ENCODE measurements at regions not wholly inside any gene's neighbourhood (a gene's known extent, or its start where the extent isn't known, plus 50 kb on each side); places are given as distances from the start of the nearest gene placed in this dataset.

DNA sequence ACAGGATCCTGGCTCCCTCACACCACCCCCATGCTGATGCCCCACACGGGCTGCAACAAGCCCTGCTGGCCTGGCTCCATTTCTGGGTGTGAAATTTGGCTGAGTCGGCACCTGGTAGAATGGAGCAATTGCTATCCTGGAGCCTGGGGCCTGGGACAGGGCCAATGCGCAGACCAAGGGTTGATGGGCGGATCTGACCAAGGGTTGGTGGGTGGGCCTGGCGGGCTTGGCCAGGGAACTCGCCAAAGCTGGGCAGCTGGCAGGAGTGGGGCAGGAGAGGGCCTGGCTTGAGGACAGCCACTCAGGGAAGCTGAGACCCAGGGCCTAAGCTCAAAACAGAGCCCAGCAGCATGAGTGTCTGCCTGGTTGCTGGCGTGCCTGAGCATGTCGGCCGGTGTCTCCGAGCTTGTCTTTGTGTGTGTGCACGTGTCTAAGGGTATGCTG, 70.9 kb upstream of the POU3F1 start:
- Histone ChIP-seq H3K27ac (no peak overlapping the region), H3K9me3 (no peaks in the 10 kb centered on the region), H3K36me3 (no peaks in the 10 kb centered on the region), H3K4me3 (no peak overlapping the region), H3K27me3 (ENCODE audit: low read depth) (no peaks in the 10 kb centered on the region), H3K4me1 (no peaks in the 10 kb centered on the region)
- ATAC-seq (no peak), DNase-seq (no peak)
- TF ChIP-seq, protein P1, sequence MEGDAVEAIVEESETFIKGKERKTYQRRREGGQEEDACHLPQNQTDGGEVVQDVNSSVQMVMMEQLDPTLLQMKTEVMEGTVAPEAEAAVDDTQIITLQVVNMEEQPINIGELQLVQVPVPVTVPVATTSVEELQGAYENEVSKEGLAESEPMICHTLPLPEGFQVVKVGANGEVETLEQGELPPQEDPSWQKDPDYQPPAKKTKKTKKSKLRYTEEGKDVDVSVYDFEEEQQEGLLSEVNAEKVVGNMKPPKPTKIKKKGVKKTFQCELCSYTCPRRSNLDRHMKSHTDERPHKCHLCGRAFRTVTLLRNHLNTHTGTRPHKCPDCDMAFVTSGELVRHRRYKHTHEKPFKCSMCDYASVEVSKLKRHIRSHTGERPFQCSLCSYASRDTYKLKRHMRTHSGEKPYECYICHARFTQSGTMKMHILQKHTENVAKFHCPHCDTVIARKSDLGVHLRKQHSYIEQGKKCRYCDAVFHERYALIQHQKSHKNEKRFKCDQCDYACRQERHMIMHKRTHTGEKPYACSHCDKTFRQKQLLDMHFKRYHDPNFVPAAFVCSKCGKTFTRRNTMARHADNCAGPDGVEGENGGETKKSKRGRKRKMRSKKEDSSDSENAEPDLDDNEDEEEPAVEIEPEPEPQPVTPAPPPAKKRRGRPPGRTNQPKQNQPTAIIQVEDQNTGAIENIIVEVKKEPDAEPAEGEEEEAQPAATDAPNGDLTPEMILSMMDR (IDR thresholded peaks at IDR 0.05) = no peak
- intact Hi-C loops (cut with DNase I) = no loop called here

GRCh38 chr1:38115682-38116202, 69.1 kb upstream of the POU3F1 start:
- H3K36me3 ChIP-seq = no peaks in the 10 kb centered on the region
- DNase-seq (no peak), ATAC-seq (no peak)
- no peaks in the 10 kb centered on the region for H3K27me3 ChIP-seq (ENCODE audit: low read depth)
- no peak overlapping the region for H3K4me3 ChIP-seq
- H3K4me1 ChIP-seq = no peaks in the 10 kb centered on the region
- TF ChIP-seq, protein P1 (IDR thresholded peaks at IDR 0.05) = no peak
- intact Hi-C loops (cut with DNase I) = no loop called here
- H3K9me3 ChIP-seq = no peaks in the 10 kb centered on the region
- no peak overlapping the region for H3K27ac ChIP-seq

DNA sequence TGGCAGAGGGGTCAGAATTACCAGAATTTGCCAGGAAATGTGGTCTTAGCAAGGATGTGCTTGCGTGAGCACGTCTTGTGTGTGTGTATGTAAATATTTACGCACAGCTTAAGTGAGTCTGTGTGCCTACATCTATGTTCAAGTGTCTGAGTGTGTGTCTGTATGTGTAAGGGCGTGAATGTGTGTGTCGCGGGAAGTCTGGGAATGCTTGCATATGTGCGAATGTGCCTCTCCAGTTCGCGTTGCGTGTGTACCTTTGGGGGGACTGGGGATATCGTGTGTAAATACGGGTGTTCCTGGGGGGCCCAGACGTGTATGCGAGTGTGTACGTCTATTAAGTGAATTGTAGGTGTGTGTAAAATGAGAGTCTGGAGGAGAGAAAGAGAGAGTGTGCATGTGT, 68.6 kb upstream of the POU3F1 start:
- Histone ChIP-seq H3K4me1 (no peaks in the 10 kb centered on the region), H3K9me3 (no peaks in the 10 kb centered on the region), H3K27me3 (ENCODE audit: low read depth) (no peaks in the 10 kb centered on the region), H3K27ac (no peak overlapping the region), H3K4me3 (no peak overlapping the region), H3K36me3 (no peaks in the 10 kb centered on the region)
- TF ChIP-seq, protein P1 (IDR thresholded peaks at IDR 0.05) = no peak
- DNase-seq (no peak), ATAC-seq (no peak)
- intact Hi-C loops (cut with DNase I) = no loop called here

DNA sequence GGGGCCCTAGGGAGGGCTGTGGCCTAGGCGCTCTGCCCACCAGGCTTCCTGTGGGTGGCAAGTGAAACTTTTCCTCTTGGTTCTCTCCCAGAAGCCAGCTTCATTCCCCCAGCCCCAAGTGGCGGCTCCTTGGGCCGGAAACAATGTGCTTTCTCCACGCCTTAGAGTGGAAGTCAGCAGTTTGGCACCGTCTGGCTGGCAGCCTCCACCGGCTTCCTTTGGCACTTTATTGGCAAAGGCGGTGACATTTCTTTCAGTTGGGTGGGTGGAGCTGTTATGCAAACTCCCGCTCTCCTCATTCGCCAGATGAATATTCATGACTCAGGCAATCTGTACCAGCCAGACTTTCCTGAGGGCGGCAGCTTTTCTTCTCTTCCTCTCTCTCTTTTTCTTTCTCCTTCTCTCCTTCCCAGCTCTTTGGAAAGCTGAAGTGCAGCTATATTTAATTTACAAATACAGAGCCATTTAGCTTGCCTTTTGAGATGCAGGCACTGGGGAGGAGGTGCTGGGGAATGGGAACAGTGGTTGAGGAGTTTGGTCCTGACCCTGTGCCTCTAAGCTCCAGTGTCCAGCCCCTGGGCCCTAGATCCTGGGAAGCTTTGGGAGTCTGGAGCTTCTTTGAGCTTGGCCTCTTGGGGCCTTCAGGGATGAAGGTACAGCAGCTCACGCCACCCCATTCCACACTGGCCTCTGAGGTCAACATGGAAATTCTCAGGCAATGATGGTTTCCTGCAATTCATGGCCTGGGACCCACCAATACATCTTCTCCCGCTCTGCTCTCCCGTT, 67.8 kb upstream of the POU3F1 start:
- ATAC-seq (no peak), DNase-seq (no peak)

GRCh38 chr1:38113159-38113666, 66.6 kb upstream of the POU3F1 start:
- ATAC-seq (no peak), DNase-seq (no peak)
- intact Hi-C loops (cut with DNase I) = no loop called here
- TF ChIP-seq, protein P1 (IDR thresholded peaks at IDR 0.05) = no peak
- Histone ChIP-seq H3K4me1 (no peaks in the 10 kb centered on the region), H3K27me3 (ENCODE audit: low read depth) (no peaks in the 10 kb centered on the region), H3K27ac (no peak overlapping the region), H3K4me3 (no peak overlapping the region), H3K36me3 (no peaks in the 10 kb centered on the region), H3K9me3 (no peaks in the 10 kb centered on the region)

More for the DNA sequence above, 67.8 kb upstream of the POU3F1 start:
- H3K9me3 ChIP-seq = no peaks in the 10 kb centered on the region
- H3K4me1 ChIP-seq = no peaks in the 10 kb centered on the region
- no peak overlapping the region for H3K4me3 ChIP-seq
- intact Hi-C loops (cut with DNase I) = no loop called here
- TF ChIP-seq, protein P1 (IDR thresholded peaks at IDR 0.05) = no peak
- no peak overlapping the region for H3K27ac ChIP-seq
- no peaks in the 10 kb centered on the region for H3K36me3 ChIP-seq
- no peaks in the 10 kb centered on the region for H3K27me3 ChIP-seq (ENCODE audit: low read depth)
